ENCODE measurements at regions not wholly inside any gene's neighbourhood (a gene's known extent, or its start where the extent isn't known, plus 50 kb on each side); places are given as distances from the start of the nearest gene placed in this dataset.

DNA sequence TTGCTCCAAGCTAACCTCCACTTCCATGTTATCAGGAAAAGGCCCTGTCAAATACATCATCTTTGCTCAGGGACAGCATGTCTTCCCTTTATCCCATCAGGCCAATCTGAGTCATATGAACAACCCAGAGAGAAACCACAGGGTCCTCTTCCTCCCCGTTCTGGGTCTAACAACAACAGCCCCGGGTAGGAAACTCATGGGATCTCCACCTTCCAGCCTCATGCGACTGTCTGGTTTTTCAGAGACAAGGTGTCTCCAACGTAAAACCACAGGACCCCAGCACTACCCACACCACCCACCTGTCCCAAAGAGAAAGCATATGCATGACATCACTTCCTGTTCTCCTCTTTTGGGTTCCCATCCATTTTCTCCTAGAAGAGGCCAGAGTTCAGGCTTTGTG is 217.9 kb downstream of the ENC1 start:
- TF ChIP-seq CTCF (conservative IDR thresholded peaks at IDR 0.05; ENCODE audit: low read depth in 2 of 2), result no peak
- TF ChIP-seq CREB1 (CRISPR knock-in tag; IDR thresholded peaks at IDR 0.05; ENCODE audit: low read depth), result no peak
- TF ChIP-seq EZH2 (IDR thresholded peaks at IDR 0.05; ENCODE audit: low read depth, unreplicated experiment), result no peak
- TF ChIP-seq EZH2phosphoT487 (IDR thresholded peaks at IDR 0.05; ENCODE audit: unreplicated experiment), result no peak
- no peak for TF ChIP-seq POLR2AphosphoS5 (IDR thresholded peaks at IDR 0.05; ENCODE audit: low read depth)

Data from GM23338 (cell line).